SH-SY5Y (cell line): ENCODE measurements at regions not wholly inside any gene's neighbourhood (a gene's known extent, or its start where the extent isn't known, plus 50 kb on each side); places are given as distances from the start of the nearest gene placed in this dataset.

Experiments used
- GATA2 ChIP-seq: IDR thresholded peaks from 2 replicates; pipeline ENCODE4 v1.6.1; 2011; ENCODE audit warnings: mild to moderate bottlenecking, low read depth, low read length
- GATA3 ChIP-seq: IDR thresholded peaks from 2 replicates; pipeline ENCODE4 v1.6.1; 2011; ENCODE audit warnings: low read depth, mild to moderate bottlenecking, low read length, moderate library complexity

- no peak for TF ChIP-seq GATA2
- no peak for TF ChIP-seq GATA3
Observed at GRCh38 chr3:168250415-168250861, 154.7 kb upstream of the GOLIM4 start.
